ENCODE measurements at regions not wholly inside any gene's neighbourhood (a gene's known extent, or its start where the extent isn't known, plus 50 kb on each side); places are given as distances from the start of the nearest gene placed in this dataset.

GRCh38 chr12:97411341-97411740 lies 51.3 kb upstream of the RMST start:
- H3K23ac ChIP-seq (ENCODE audit: low read length in 2 of 2): no peak overlapping the region
- WGBS: 79% methylated on average over 2 of the region's 3 CpGs

More at GRCh38 chr12:97411341-97411740, 51.3 kb upstream of the RMST start:
- Histone ChIP-seq H2BK5ac (ENCODE audit: low read depth, low read length, poor library complexity, severe bottlenecking) (no peak overlapping the region), H3K27ac (ENCODE audit: low read length, poor library complexity, severe bottlenecking) (no peak overlapping the region), H3K9ac (ENCODE audit: low read length) (no peak overlapping the region), H3K4ac (ENCODE audit: low read depth in 1 of 2, low read length in 2 of 2) (no peak overlapping the region), H3K36me3 (ENCODE audit: control insufficient read depth in 1 of 2, insufficient read depth in 2 of 2, low read depth in 1 of 2, low read length in 2 of 2) (no peaks in the 10 kb centered on the region), H3K18ac (ENCODE audit: low read depth in 1 of 2, low read length in 2 of 2) (no peak overlapping the region), H3K14ac (ENCODE audit: low read length in 2 of 2) (no peak overlapping the region), H2BK12ac (ENCODE audit: low read length in 2 of 2) (no peak overlapping the region), H2BK120ac (ENCODE audit: low read depth, low read length) (no peak overlapping the region), H2AFZ (ENCODE audit: low read depth, low read length) (no peak overlapping the region), H3K27me3 (ENCODE audit: control insufficient read depth in 1 of 2, insufficient read depth in 1 of 2, low read length in 2 of 2) (peaks cover 0 to 3% of the 10 kb centered on the region in 2 experiments), H2BK15ac (ENCODE audit: low read depth, poor library complexity, severe bottlenecking) (no peak overlapping the region), H3K9me3 (ENCODE audit: control insufficient read depth, low read length) (no peaks in the 10 kb centered on the region), H4K8ac (ENCODE audit: low read length) (no peak overlapping the region), H3K4me3 (ENCODE audit: insufficient read depth in 1 of 2, low read depth in 1 of 2, low read length in 2 of 2) (no peak overlapping the region), H3K79me1 (replicated peaks; ENCODE audit: low read length, poor library complexity, severe bottlenecking) (no peaks in the 10 kb centered on the region), H4K91ac (ENCODE audit: low read length) (no peak overlapping the region), H3K4me2 (ENCODE audit: low read length, poor library complexity, severe bottlenecking) (no peak overlapping the region), H3K4me1 (ENCODE audit: control insufficient read depth, insufficient read depth, low read depth, low read length) (no peaks in the 10 kb centered on the region), H2AK5ac (ENCODE audit: low read length, severe bottlenecking) (no peak overlapping the region)
- DNase-seq: no peak
